Cardiac muscle cell (in vitro differentiated cells and primary cell): ENCODE measurements at regions not wholly inside any gene's neighbourhood (a gene's known extent, or its start where the extent isn't known, plus 50 kb on each side); places are given as distances from the start of the nearest gene placed in this dataset.

ENCODE experiments used
- DNase-seq, 2 donors: peaks; one replicate each; pipeline versions ENCODE4 v3.0.0 to v3.0.0-alpha.2; 2010 to 2017; ENCODE audit warnings: low read depth in 1 of 2, low spot score in 1 of 2
- H3K27ac ChIP-seq: fragments of 200-600 bp; sonication (generic); 2 replicates; pipeline ENCODE4 v1.5.1; 2016
- H3K27me3 ChIP-seq: fragments of 200-600 bp; sonication (generic); 2 replicates; pipeline ENCODE4 v1.6.0; 2016; ENCODE audit warnings: control low read depth
- H3K36me3 ChIP-seq: fragments of 200-600 bp; sonication (generic); 2 replicates; pipeline ENCODE4 v1.5.1; 2016; ENCODE audit warnings: control low read depth
- H3K4me1 ChIP-seq: fragments of 200-600 bp; sonication (generic); 2 replicates; pipeline ENCODE4 v1.8.1; 2017; ENCODE audit warnings: low read depth, mild to moderate bottlenecking, mixed run types
- H3K4me3 ChIP-seq: fragments of 200-600 bp; sonication (generic); 2 replicates; pipeline ENCODE4 v1.5.1; 2016; ENCODE audit warnings: mild to moderate bottlenecking
- H3K9me3 ChIP-seq: fragments of 200-600 bp; sonication (generic); 2 replicates; pipeline ENCODE4 v1.5.1; 2017; ENCODE audit warnings: low read depth, mild to moderate bottlenecking, control low read depth
- CTCF ChIP-seq: IDR thresholded peaks from 2 replicates; pipeline ENCODE4 v1.5.1; 2012; ENCODE audit warnings: low read depth, mild to moderate bottlenecking, low read length

GRCh38 chr6:18748314-18748713 is 361.2 kb downstream of the RNF144B start:
- H3K27me3 ChIP-seq: no peaks in the 10 kb centered on the region
- H3K4me3 ChIP-seq: no peak overlapping the region
- no peaks in the 10 kb centered on the region for H3K9me3 ChIP-seq
- DNase-seq: no peak
- H3K4me1 ChIP-seq: peaks cover 16% of the 10 kb centered on the region
- TF ChIP-seq CTCF: no peak
- no peaks in the 10 kb centered on the region for H3K36me3 ChIP-seq
- no peak overlapping the region for H3K27ac ChIP-seq

GRCh38 chr6:18752278-18753068 is 365.3 kb downstream of the RNF144B start:
- H3K9me3 ChIP-seq: no peaks in the 10 kb centered on the region
- peaks cover 16% of the 10 kb centered on the region for H3K4me1 ChIP-seq
- no peak for TF ChIP-seq CTCF
- no peaks in the 10 kb centered on the region for H3K36me3 ChIP-seq
- H3K4me3 ChIP-seq: no peak overlapping the region
- H3K27me3 ChIP-seq: no peaks in the 10 kb centered on the region
- H3K27ac ChIP-seq: no peak overlapping the region
- DNase-seq: peak in 1 of 2 donors; percentile 10

GRCh38 chr6:18753076-18753475 is 365.9 kb downstream of the RNF144B start:
- Histone ChIP-seq H3K36me3 (no peaks in the 10 kb centered on the region), H3K27ac (no peak overlapping the region), H3K9me3 (no peaks in the 10 kb centered on the region), H3K27me3 (no peaks in the 10 kb centered on the region), H3K4me3 (no peak overlapping the region), H3K4me1 (peaks cover 16% of the 10 kb centered on the region)
- TF ChIP-seq CTCF: no peak
- no peak for DNase-seq

GRCh38 chr6:18763086-18763485 is 375.9 kb downstream of the RNF144B start:
- Histone ChIP-seq H3K27me3 (no peaks in the 10 kb centered on the region), H3K9me3 (no peaks in the 10 kb centered on the region), H3K36me3 (no peaks in the 10 kb centered on the region), H3K4me1 (no peaks in the 10 kb centered on the region), H3K4me3 (no peak overlapping the region), H3K27ac (no peak overlapping the region)
- no peak for TF ChIP-seq CTCF
- no peak for DNase-seq

- no peak for DNase-seq
- no peak overlapping the region for H3K4me3 ChIP-seq
- no peak for TF ChIP-seq CTCF
- no peak overlapping the region for H3K27ac ChIP-seq
- H3K27me3 ChIP-seq: no peaks in the 10 kb centered on the region
- no peaks in the 10 kb centered on the region for H3K9me3 ChIP-seq
- no peaks in the 10 kb centered on the region for H3K36me3 ChIP-seq
- no peaks in the 10 kb centered on the region for H3K4me1 ChIP-seq
Observed at GRCh38 chr6:18784794-18785193, 397.6 kb downstream of the RNF144B start.
